ENCODE measurements at regions not wholly inside any gene's neighbourhood (a gene's known extent, or its start where the extent isn't known, plus 50 kb on each side); places are given as distances from the start of the nearest gene placed in this dataset.
"Not testable (repeated sequence)": the region's sequence is repeated elsewhere in the genome, so short reads cannot be mapped to it uniquely, and the experiment has no call there.

- H3K79me2 ChIP-seq (ENCODE audit: control insufficient read depth, insufficient read depth, low read length, poor library complexity), result no peaks in the 10 kb centered on the region
- H3K14ac ChIP-seq (ENCODE audit: low read length), result no peak overlapping the region
- H3K18ac ChIP-seq (ENCODE audit: low read length), result no peak overlapping the region
- H3K27me3 ChIP-seq (ENCODE audit: insufficient read depth, low read length), result no peaks in the 10 kb centered on the region
- H3K36me3 ChIP-seq (ENCODE audit: control insufficient read depth in 1 of 2, insufficient read depth in 2 of 2, low read length in 2 of 2), result no peaks in the 10 kb centered on the region
- H2BK120ac ChIP-seq (ENCODE audit: insufficient read depth, low read length, poor library complexity), result no peak overlapping the region
- H2BK5ac ChIP-seq (ENCODE audit: low read depth, low read length, poor library complexity), result no peak overlapping the region
- H4K8ac ChIP-seq (ENCODE audit: low read depth, low read length), result no peak overlapping the region
- H2AK5ac ChIP-seq (ENCODE audit: low read length), result no peak overlapping the region
- H2AFZ ChIP-seq (ENCODE audit: insufficient read depth, low read length, poor library complexity), result no peak overlapping the region
- H3K9me3 ChIP-seq (ENCODE audit: insufficient read depth, low read depth, low read length), result peaks cover 3% of the 10 kb centered on the region
- H2BK12ac ChIP-seq (ENCODE audit: low read length), result no peak overlapping the region
- H3K4ac ChIP-seq (ENCODE audit: low read depth, low read length), result no peak overlapping the region
- no peak overlapping the region for H3K4me2 ChIP-seq (ENCODE audit: low read length)
- no peaks in the 10 kb centered on the region for H3K79me1 ChIP-seq (ENCODE audit: low read length)
- H3K27ac ChIP-seq (ENCODE audit: low read depth, low read length), result no peak overlapping the region
- no peak overlapping the region for H3K9ac ChIP-seq (ENCODE audit: low read length)
- no CpG with 5 or more reads among the region's 6 CpGs for WGBS (ENCODE audit: extremely low coverage, insufficient coverage, insufficient read length)
- no peak overlapping the region for H4K91ac ChIP-seq (ENCODE audit: low read depth, low read length)
- H4K12ac ChIP-seq (ENCODE audit: low read depth, low read length), result no peak overlapping the region
- no peak for DNase-seq
- no peak overlapping the region for H3K4me3 ChIP-seq (ENCODE audit: low read depth, low read length)
- H3K4me1 ChIP-seq (ENCODE audit: control insufficient read depth in 1 of 2, insufficient read depth in 2 of 2, low read length in 2 of 2), result no peaks in the 10 kb centered on the region
- H3K23ac ChIP-seq (ENCODE audit: low read length), result no peak overlapping the region
These were observed 52.4 kb upstream of the PAX7 start for GRCh38 chr1:18578271-18578670.

- not testable (repeated sequence) for H2BK120ac ChIP-seq (ENCODE audit: insufficient read depth, low read length, poor library complexity); H3K9ac ChIP-seq (ENCODE audit: low read length); H3K4ac ChIP-seq (ENCODE audit: low read depth, low read length); H3K36me3 ChIP-seq (ENCODE audit: control insufficient read depth in 1 of 2, insufficient read depth in 2 of 2, low read length in 2 of 2); H4K8ac ChIP-seq (ENCODE audit: low read depth, low read length); H3K18ac ChIP-seq (ENCODE audit: low read length); H3K79me2 ChIP-seq (ENCODE audit: control insufficient read depth, insufficient read depth, low read length, poor library complexity); H3K4me1 ChIP-seq (ENCODE audit: control insufficient read depth in 1 of 2, insufficient read depth in 2 of 2, low read length in 2 of 2); H3K27me3 ChIP-seq (ENCODE audit: insufficient read depth, low read length); H4K12ac ChIP-seq (ENCODE audit: low read depth, low read length); H3K9me3 ChIP-seq (ENCODE audit: insufficient read depth, low read depth, low read length); H3K27ac ChIP-seq (ENCODE audit: low read depth, low read length); H3K14ac ChIP-seq (ENCODE audit: low read length); H4K91ac ChIP-seq (ENCODE audit: low read depth, low read length); DNase-seq; H2BK5ac ChIP-seq (ENCODE audit: low read depth, low read length, poor library complexity); H3K4me2 ChIP-seq (ENCODE audit: low read length); H2AK5ac ChIP-seq (ENCODE audit: low read length); H3K23ac ChIP-seq (ENCODE audit: low read length); H3K4me3 ChIP-seq (ENCODE audit: low read depth, low read length); H2BK12ac ChIP-seq (ENCODE audit: low read length); H3K79me1 ChIP-seq (ENCODE audit: low read length); H2AFZ ChIP-seq (ENCODE audit: insufficient read depth, low read length, poor library complexity)
- WGBS (ENCODE audit: extremely low coverage, insufficient coverage, insufficient read length), result no CpG with 5 or more reads among the region's 7 CpGs
These were observed 51.4 kb upstream of the PAX7 start for GRCh38 chr1:18579267-18579666.

- Histone ChIP-seq H2BK12ac (ENCODE audit: low read length) (no peak overlapping the region), H4K91ac (ENCODE audit: low read depth, low read length) (no peak overlapping the region), H3K4me3 (ENCODE audit: low read depth, low read length) (no peak overlapping the region), H3K4me1 (ENCODE audit: control insufficient read depth in 1 of 2, insufficient read depth in 2 of 2, low read length in 2 of 2) (no peaks in the 10 kb centered on the region), H3K4me2 (ENCODE audit: low read length) (no peak overlapping the region), H2AFZ (ENCODE audit: insufficient read depth, low read length, poor library complexity) (no peak overlapping the region), H3K27me3 (ENCODE audit: insufficient read depth, low read length) (no peaks in the 10 kb centered on the region), H2BK5ac (ENCODE audit: low read depth, low read length, poor library complexity) (no peak overlapping the region), H3K18ac (ENCODE audit: low read length) (no peak overlapping the region), H4K12ac (ENCODE audit: low read depth, low read length) (no peak overlapping the region), H3K14ac (ENCODE audit: low read length) (no peak overlapping the region), H3K36me3 (ENCODE audit: control insufficient read depth in 1 of 2, insufficient read depth in 2 of 2, low read length in 2 of 2) (no peaks in the 10 kb centered on the region), H2AK5ac (ENCODE audit: low read length) (no peak overlapping the region), H3K9me3 (ENCODE audit: insufficient read depth, low read depth, low read length) (peaks cover 3% of the 10 kb centered on the region), H3K23ac (ENCODE audit: low read length) (no peak overlapping the region), H3K4ac (ENCODE audit: low read depth, low read length) (no peak overlapping the region), H2BK120ac (ENCODE audit: insufficient read depth, low read length, poor library complexity) (no peak overlapping the region), H3K9ac (ENCODE audit: low read length) (no peak overlapping the region), H3K79me2 (ENCODE audit: control insufficient read depth, insufficient read depth, low read length, poor library complexity) (no peaks in the 10 kb centered on the region), H3K79me1 (ENCODE audit: low read length) (no peaks in the 10 kb centered on the region), H3K27ac (ENCODE audit: low read depth, low read length) (no peak overlapping the region), H4K8ac (ENCODE audit: low read depth, low read length) (no peak overlapping the region)
- DNase-seq, result no peak
- no CpG with 5 or more reads among the region's 7 CpGs for WGBS (ENCODE audit: extremely low coverage, insufficient coverage, insufficient read length)
These were observed 50.6 kb upstream of the PAX7 start for GRCh38 chr1:18580047-18580446.

- Histone ChIP-seq H2AK5ac (ENCODE audit: low read length) (no peak overlapping the region), H3K18ac (ENCODE audit: low read length) (no peak overlapping the region), H3K79me2 (ENCODE audit: control insufficient read depth, insufficient read depth, low read length, poor library complexity) (no peaks in the 10 kb centered on the region), H4K91ac (ENCODE audit: low read depth, low read length) (no peak overlapping the region), H3K4me2 (ENCODE audit: low read length) (no peak overlapping the region), H4K8ac (ENCODE audit: low read depth, low read length) (no peak overlapping the region), H3K4me1 (ENCODE audit: control insufficient read depth in 1 of 2, insufficient read depth in 2 of 2, low read length in 2 of 2) (no peaks in the 10 kb centered on the region), H3K4ac (ENCODE audit: low read depth, low read length) (no peak overlapping the region), H2AFZ (ENCODE audit: insufficient read depth, low read length, poor library complexity) (no peak overlapping the region), H3K14ac (ENCODE audit: low read length) (no peak overlapping the region), H3K27ac (ENCODE audit: low read depth, low read length) (no peak overlapping the region), H3K27me3 (ENCODE audit: insufficient read depth, low read length) (no peaks in the 10 kb centered on the region), H3K4me3 (ENCODE audit: low read depth, low read length) (no peak overlapping the region), H2BK120ac (ENCODE audit: insufficient read depth, low read length, poor library complexity) (no peak overlapping the region), H2BK12ac (ENCODE audit: low read length) (no peak overlapping the region), H3K79me1 (ENCODE audit: low read length) (no peaks in the 10 kb centered on the region), H2BK5ac (ENCODE audit: low read depth, low read length, poor library complexity) (no peak overlapping the region), H3K9me3 (ENCODE audit: insufficient read depth, low read depth, low read length) (peaks cover 3% of the 10 kb centered on the region), H3K36me3 (ENCODE audit: control insufficient read depth in 1 of 2, insufficient read depth in 2 of 2, low read length in 2 of 2) (no peaks in the 10 kb centered on the region), H3K9ac (ENCODE audit: low read length) (no peak overlapping the region), H4K12ac (ENCODE audit: low read depth, low read length) (no peak overlapping the region), H3K23ac (ENCODE audit: low read length) (no peak overlapping the region)
- no peak for DNase-seq
- no CpG with 5 or more reads among the region's 13 CpGs for WGBS (ENCODE audit: extremely low coverage, insufficient coverage, insufficient read length)
These were observed 49.8 kb upstream of the PAX7 start for GRCh38 chr1:18580691-18581419.
